ENCODE measurements at regions not wholly inside any gene's neighbourhood (a gene's known extent, or its start where the extent isn't known, plus 50 kb on each side); places are given as distances from the start of the nearest gene placed in this dataset.

- TF ChIP-seq BCL3 (IDR thresholded peaks at IDR 0.05; ENCODE audit: borderline replicate concordance, insufficient read depth, low read depth, low read length, poor library complexity, severe bottlenecking) (no peak), SMARCA5 (IDR thresholded peaks at IDR 0.05) (no peak), SMAD1 (IDR thresholded peaks at IDR 0.05; ENCODE audit: low read depth, partially characterized antibody) (no peak), ESRRA (IDR thresholded peaks at IDR 0.05; ENCODE audit: low read length) (no peak)
These were observed 101.4 kb upstream of the MPDZ start (continued) for GRCh38 chr9:13380903-13381302.

GRCh38 chr9:13378154-13378553 lies 98.7 kb upstream of the MPDZ start:
- POLR2A ChIA-PET, result no interaction called here
- Histone ChIP-seq H2AFZ (ENCODE audit: control insufficient read depth, low read depth, low read length) (no peak overlapping the region), H3K9me3 (replicated peaks; ENCODE audit: control insufficient read depth, insufficient read depth, low read length) (no peaks in the 10 kb centered on the region), H3K4me3 (no peak overlapping the region), H3K4me2 (ENCODE audit: control insufficient read depth, insufficient read depth) (no peak overlapping the region), H3K4me1 (ENCODE audit: control insufficient read depth, insufficient read depth, low read length) (no peaks in the 10 kb centered on the region), H3K9ac (ENCODE audit: control insufficient read depth, insufficient read depth, low read length) (no peak overlapping the region), H3K79me2 (ENCODE audit: control insufficient read depth, insufficient read depth, low read length) (no peaks in the 10 kb centered on the region), H3K36me3 (ENCODE audit: control insufficient read depth in 2 of 2, insufficient read depth in 2 of 2, low read length in 1 of 2) (no peaks in the 10 kb centered on the region), H4K20me1 (ENCODE audit: control insufficient read depth, insufficient read depth) (no peaks in the 10 kb centered on the region), H3K27ac (ENCODE audit: control insufficient read depth, insufficient read depth) (no peak overlapping the region), H3K27me3 (replicated peaks in 1 of 2; ENCODE audit: control insufficient read depth in 2 of 2, insufficient read depth in 2 of 2, low read length in 1 of 2) (no peaks in the 10 kb centered on the region)
- SMC1A ChIA-PET (ENCODE audit: uncharacterized antibody, unreplicated experiment), result no interaction called here
- WGBS (ENCODE audit: insufficient coverage, insufficient replicate concordance, low lambda C conversion rate, missing lambda C conversion rate), result 6% methylated on average over 2 of the region's 2 CpGs
- intact Hi-C loops (cut with micrococcal nuclease; ENCODE audit: unreplicated experiment) (no loop called here), in situ Hi-C loops (cut with MboI) (no loop called here)
- TF ChIP-seq MEF2A (IDR thresholded peaks at IDR 0.05; ENCODE audit: insufficient read depth, low read depth, low read length), result no peak
- no peak for TF ChIP-seq EGR1 (IDR thresholded peaks at IDR 0.05; ENCODE audit: borderline replicate concordance in 1 of 2, low read depth in 2 of 2, low read length in 2 of 2)
- TF ChIP-seq MTA3 (IDR thresholded peaks at IDR 0.05; ENCODE audit: borderline replicate concordance, low read length), result no peak
- no peak for TF ChIP-seq ZZZ3 (IDR thresholded peaks at IDR 0.05; ENCODE audit: control insufficient read depth, insufficient read length, low read depth)
- no peak for TF ChIP-seq EP300 (IDR thresholded peaks at IDR 0.05; ENCODE audit: borderline replicate concordance in 1 of 2, control insufficient read depth in 1 of 2, low read depth in 2 of 2, low read length in 2 of 2)
- no peak for TF ChIP-seq HSF1 (IDR thresholded peaks at IDR 0.05; ENCODE audit: low read depth, low read length)
- no peak for TF ChIP-seq FOXK2 (IDR thresholded peaks at IDR 0.05)
- no peak for TF ChIP-seq JUND (IDR thresholded peaks at IDR 0.05; ENCODE audit: low read depth, low read length)
- no peak for TF ChIP-seq NKRF (conservative IDR thresholded peaks at IDR 0.05)
- TF ChIP-seq RUNX3 (IDR thresholded peaks at IDR 0.05; ENCODE audit: low read length), result no peak
- TF ChIP-seq CHD4 (IDR thresholded peaks at IDR 0.05), result no peak
- TF ChIP-seq RELA (IDR thresholded peaks at IDR 0.05; ENCODE audit: borderline replicate concordance, partially characterized antibody), result no peak
- TF ChIP-seq NR2C2 (IDR thresholded peaks at IDR 0.05; ENCODE audit: borderline replicate concordance, control insufficient read depth, insufficient read length, low read depth), result no peak
- TF ChIP-seq CREM (IDR thresholded peaks at IDR 0.05; ENCODE audit: low read depth), result no peak
- no peak for TF ChIP-seq NFYA (IDR thresholded peaks at IDR 0.05; ENCODE audit: borderline replicate concordance, low read depth, low read length)
- RAD21 ChIA-PET (ENCODE audit: unreplicated experiment), result no interaction called here
- no peak for DNase-seq (ENCODE audit: low read depth, low spot score)
- no peak for ATAC-seq
- no peak for FAIRE-seq
- CTCF ChIA-PET, result no interaction called here
- no TSS peak for BruUV-seq (replicated peaks)
